GM19238 (cell line): ENCODE measurements at regions not wholly inside any gene's neighbourhood (a gene's known extent, or its start where the extent isn't known, plus 50 kb on each side); places are given as distances from the start of the nearest gene placed in this dataset.

Experiments used
- DNase-seq: peaks from one replicate; pipeline ENCODE4 v3.0.0; 2011; ENCODE audit warnings: low spot score; ENCODE audit not compliant: insufficient read length

DNA sequence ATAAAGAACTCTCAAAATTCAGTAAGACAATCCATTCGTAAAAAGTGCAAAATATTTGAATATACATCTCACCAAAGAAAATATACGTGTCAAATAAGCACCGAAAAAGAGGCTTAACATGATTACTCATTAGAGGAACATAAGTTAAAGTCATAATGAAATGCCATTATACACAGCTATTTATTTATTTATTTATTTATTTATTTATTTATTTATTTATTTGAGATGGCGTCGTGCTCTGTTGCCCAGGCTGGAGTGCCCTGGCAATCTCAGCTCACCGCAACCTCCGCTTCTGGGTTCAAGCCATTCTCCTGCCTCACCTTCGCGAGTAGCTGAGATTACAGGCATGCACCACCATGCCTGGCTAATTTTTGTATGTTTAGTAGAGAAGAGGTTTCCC, 203.6 kb upstream of the UBASH3B start:
- DNase-seq: no peak

DNA sequence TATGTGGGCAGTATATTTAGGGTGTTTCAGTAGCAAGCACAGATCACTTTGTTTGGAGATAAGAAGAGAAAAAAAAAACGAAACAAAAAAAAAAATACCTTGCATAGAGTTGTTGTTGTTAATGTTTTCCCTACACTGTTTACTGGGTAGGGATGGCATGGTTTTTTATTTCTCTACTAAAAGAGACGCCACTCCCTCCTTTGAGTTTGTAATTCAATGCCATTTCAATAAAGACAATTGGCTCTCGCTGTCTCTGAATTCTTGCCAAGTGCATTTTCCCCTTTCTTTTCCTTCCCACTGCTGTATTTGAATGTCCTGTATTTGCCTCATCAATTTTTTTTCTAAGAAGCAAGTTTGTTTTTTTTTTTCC, 213.9 kb upstream of the UBASH3B start:
- no peak for DNase-seq

DNA sequence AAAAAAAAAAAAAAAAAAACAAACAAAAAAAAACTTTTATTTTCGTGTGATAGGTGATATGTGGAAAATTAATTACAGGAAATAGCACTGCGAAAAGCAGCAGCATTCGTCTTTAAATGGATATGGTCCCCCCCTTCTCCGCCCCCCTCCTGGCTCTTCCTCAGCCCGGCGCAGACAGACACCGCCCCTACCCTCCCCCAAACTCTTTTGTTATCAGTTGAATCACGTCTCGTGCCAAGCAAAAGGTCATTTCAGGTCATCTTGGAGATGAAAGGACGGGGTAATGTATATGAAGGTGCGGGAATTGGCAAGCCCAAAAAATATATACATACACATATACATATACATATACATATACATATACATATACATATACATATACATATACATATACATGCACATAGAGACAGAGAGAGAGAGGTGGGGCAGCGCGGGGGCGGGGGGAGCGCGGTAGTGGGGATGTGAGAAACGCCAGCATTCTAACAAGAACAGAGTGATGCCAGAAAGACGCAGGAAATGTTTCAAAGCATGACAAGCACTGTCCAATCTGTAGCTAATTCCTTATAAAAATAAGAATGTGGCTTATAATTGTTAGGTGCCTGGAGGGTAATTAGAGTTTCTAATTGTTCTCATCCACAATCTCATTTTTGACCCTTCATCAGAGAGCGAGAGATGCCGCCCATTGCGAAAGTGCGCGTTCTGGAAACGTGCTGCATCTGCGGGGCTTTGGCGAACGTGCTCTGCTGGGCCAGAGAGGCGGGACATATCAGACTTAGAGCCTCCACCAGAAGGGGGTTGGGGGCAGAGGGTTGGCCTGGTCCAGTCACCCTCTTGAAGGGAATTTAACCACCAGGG, 214.5 kb upstream of the UBASH3B start:
- no peak for DNase-seq

DNA sequence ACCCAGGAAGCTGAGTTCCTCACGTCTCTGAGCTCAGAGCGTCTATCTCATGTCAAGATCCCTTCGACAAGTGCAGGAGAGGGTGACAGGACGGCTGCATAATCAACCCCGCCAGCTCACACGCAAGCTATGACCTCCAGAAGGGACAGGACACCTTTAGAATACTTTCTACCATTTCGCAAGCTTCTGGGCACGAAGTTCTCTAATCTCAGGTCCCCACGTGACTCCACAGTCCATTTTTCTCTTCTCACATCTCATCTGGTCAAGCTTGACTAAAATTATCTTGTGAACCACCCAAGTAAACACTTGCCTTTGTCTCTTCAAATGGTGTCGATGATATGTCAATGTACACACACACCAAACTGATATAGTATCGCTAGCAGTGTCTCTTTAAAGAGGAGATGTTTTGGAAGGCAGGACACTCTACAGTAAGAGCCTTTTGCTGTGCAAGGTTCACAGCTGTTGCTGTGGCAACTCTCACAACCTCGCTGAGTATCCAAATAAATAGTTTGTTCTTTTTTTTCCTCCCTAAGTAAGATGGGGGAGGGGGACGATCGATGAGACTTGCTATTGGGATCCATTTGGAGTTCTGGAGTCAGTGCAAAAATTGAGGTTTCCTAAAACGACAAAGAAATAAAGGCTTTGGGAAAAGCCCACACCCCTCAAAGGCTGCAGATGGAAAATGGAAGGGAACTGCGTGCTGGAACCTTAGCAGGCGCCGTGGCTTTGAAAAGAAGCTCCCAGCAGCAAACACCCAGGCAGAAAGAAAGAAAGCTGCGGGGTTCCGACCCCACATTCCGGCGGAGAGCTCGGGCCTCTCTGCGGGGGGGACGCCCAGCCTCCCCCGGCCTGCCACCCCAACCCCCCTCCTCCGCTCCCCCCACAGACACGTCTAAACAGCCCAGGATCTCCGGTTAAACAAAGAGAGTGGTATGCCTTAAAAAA, 215.4 kb upstream of the UBASH3B start:
- no peak for DNase-seq

DNA sequence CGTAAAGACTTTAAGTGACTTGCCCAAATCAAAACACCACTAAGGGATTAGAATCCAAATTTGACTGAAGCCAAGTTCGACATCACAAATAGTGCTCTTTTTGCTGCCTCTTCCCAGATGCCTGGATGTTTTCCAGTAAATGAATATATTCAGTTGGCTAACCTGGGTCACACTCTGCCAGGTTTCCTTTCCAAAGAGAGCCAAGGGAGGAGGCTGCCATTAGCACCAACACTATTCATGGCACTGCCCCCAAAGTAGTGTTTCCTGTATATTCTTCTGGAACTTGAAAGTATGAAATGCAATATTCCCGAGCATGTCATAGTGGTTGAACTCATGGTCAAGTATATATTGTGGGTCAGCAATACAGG, 219.3 kb upstream of the UBASH3B start:
- no peak for DNase-seq

DNA sequence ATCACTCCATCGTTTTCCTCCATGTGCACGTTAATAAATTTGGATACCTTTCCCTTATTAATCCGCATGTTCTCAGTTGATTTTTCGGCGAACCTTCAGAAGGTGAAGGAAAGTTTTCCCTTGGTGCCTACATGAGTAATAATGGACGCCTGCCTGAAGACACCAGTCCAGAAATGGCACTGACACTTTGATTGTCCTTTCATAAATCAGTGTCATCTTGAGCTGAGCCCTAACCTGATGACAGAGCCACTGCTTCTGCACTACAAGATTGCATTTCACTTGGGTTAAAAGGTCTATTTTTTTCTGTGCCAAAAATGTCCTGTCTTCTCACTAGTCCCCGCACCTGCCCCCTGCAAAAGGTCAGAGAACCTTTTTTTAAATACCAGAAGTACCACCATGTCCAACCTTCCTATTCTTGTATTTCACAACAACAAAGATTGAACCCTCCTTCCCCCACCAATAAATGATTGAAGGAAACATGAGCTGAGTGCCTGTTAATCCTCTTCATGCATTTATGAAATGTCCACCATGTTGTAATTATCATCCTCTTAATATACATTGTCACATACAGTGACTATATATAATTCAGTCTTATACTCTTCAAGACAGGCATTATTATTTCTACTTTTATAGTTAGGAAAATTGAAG, 219.9 kb upstream of the UBASH3B start:
- DNase-seq: no peak

DNA sequence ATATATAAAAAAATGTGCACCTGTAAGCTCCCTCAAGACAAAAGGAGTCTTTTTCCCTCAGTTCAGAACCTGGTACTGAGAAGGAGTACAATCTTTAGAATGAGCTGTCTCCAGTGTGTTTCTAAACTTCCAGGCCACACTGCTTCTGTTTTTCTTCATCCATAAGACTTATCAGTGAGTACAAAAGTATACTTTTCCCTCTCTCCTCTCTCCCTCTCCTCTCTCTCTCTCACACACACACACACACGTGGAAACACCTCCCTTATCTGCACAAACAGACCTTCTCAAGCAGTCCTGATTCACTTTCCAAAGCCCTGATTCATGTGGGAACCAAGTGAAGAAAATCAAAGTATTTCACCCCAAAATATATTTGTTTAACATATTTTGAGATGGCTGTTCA, 220.7 kb upstream of the UBASH3B start:
- DNase-seq: no peak

DNA sequence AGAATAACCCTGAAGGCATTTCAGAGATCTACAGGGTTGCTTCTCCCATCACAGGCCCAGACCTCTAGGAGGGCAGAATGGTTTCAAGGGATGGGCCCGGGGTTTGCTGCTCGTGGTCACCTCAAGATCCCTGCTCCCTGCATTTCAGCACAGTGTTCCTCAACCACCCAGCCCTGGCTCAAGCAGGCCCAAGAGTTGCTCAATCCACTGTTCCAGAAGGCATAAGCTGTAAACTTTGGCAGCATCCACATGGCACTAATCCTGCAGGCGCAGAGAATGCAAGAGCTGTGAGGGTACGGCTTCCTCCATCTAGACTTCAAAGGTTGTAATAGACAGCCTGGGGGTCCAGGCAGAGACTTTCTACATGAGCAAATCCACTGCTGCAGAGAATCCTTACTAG, 225.0 kb upstream of the UBASH3B start:
- DNase-seq: no peak

DNA sequence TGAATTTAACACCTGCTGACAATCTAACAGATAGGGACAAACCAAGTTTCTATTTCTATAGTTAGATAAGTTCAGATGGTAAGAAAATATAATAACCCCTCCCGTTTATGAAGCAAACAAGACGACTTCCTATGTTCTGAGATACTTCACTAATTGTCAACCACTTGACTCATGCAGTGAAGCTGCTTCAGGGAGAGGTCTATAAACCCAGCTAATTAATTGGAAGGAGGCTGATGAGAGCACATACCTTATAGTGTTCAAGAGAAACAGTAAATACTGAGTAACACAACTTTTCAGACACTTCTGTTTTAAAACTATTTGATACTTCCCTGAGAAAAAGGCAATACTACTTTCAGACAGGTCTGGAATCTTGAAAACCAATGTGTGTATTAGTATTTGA, 229.4 kb upstream of the UBASH3B start:
- no peak for DNase-seq

DNA sequence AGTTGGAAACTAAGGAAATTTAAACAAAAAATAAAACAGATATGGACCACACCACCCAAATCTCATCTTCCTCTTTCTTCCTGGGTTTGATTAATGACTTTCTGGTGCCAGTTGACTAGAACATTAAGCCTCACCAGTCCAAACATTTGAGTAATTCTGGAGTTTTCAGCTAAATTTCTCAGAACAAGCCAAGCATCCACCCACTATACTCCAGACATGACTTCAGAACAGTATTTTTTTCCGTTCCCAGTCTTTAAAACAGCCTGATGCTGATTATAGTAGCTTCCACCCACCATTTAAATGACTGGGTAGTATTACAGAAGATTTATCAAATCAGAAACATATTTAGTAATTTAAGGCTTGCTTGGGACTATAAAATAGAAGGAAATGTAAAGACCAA, 230.9 kb upstream of the UBASH3B start:
- DNase-seq: no peak

DNA sequence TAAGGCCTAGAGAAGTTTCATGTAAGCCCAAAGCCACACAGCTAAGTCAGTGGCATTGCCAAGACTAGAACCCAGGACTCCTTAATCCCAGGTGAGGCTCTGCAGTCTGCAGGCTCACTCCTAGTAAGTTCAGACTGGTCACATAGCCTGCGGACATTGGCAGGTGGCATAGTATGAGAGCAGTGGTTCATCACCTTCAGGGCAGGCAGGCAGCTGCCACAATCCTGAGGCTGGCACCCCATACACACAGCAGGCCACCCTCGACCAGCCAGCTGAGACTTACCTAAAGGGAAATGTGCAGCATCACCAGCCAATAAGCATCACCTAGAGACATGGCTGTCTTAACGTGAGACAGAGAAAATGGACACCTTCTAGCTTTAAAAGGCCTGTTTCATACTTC, 231.6 kb upstream of the UBASH3B start:
- no peak for DNase-seq

DNA sequence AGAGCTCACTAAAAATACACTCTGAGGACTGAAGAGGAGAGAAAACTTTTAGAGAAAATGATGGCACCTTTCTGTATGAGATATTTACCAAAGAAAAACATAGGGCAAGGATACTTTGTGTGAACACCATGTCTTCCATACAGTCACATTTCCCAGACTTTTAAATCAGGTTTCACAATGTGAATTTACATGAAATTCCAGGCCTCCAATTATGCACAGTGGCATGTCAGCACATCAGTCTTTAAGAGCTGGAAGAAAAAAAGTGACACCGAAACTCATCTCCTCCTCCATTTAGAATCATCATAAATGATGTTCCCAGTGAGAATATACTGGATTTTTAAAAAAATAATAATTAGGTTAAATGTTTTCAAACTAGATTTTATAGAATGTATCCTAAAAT, 232.2 kb upstream of the UBASH3B start:
- DNase-seq: no peak

DNA sequence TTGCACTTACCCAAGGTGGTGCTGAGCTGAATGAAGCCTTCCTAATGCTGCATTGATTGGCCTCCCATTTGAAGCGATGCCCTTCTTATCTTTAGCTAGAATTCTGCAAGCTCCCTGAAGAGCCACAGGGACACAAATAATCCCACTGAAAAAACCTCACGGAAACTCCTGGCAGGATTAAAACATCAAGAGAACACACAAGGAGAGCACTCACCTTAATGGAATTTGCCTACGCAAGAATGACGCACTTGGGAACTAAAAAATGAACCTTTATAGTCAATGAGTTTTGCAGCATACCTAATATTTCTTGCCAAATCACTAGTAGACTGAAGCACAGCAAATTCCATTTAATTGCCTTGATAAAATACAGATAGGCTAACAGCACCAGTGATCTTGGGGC, 232.8 kb upstream of the UBASH3B start:
- DNase-seq: no peak

DNA sequence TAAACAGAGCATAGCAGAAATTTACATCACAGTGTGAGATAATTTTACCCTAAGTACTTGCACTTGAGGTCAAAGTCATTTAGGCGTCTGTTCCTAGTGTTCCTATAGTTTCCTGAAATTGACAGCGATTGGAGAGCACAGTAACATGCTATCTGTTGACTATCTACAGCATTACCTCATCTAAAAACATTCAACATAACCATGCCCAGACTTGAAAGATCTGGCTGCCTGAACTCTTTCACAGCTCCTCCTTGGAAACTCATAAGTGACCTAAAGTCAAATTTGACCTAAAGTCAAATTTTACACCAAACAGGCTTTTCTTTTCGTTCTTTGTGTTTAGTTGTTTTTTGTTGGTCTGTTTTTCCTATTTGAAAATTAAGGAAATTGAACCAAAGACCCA, 233.8 kb upstream of the UBASH3B start:
- DNase-seq: no peak

DNA sequence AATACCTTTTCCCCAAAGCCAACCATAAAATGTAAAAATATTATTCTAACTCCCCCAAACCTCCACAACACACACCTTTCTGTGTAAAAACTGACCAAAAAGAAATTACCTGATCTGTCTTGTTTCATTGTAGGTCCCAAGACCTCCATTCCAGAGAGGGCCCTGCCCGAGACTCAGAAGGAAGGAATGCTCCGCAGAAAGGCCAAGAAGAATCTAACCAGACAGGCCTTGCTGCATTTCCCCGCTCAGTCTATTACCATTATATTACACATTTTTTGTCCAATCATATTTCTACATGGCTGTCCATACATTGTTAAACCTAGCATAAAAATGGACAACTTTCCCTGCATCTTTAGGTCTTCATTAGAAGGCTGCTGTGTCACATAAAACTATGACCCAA, 237.5 kb upstream of the UBASH3B start:
- DNase-seq: no peak

DNA sequence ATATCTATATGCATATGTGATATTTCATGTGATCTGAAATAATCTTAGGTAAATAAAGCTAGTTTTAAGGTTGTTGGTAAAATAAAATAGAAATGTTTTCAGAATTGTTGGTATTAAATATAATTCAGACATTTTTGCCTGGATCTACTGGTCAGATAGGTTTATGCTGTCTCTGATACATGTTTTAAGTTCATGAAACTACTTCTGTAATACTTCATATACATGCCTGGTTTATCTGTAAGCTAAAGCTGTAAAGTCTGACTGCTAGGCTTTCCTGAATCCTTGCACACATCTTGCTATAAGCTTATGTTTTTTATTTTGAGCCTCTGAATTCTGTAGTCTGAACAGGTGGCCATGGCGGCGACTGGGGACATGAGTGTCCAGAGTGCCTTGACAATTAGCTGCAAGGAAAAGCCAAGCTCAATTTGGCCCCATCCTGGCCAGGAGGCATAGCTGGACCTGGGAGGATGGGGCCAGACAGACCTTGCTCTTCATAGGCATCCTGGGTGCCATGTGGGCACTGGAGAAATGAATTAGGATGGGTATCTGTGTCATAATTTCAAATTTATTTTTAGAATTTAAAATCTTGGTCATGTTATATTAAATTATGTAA, 241.0 kb upstream of the UBASH3B start:
- DNase-seq: no peak

DNA sequence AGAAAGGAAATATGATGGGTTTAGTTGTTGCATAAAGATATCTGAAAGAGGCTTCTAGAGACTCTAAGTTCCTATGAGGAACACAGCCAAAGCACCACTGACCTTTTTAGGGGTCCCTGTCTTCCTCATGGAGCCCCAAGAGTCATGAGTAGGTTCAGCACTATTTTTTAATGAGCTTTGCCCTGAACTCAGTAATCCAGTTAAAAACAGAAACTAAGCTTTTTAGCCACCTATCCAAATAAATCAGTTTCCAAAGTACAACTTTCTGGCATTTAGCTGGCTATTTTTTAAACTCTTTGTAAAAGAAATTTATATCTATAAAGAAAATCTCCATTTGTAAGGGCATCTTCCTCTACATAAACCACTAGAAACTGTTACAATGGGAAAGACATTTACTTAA, 241.8 kb upstream of the UBASH3B start:
- no peak for DNase-seq

DNA sequence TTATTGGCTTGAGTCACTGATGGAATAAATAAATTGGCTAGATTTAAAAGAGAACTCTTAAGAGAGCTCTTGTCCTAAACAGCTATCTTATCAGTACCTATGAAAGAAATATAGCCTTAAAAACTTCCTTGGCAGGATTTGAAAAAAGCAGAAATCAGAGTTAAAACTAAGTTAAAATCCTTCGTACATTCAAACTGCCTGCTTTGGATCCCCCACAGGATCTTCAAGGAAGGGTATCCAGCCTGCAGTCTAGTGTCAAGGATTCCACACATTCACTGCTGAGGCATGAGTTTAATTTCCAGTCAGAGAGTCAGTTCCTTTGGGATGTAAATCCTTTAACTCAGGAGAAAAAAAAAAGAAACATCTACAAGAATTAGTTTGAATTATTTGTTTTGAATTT, 242.9 kb upstream of the UBASH3B start:
- DNase-seq: no peak

DNA sequence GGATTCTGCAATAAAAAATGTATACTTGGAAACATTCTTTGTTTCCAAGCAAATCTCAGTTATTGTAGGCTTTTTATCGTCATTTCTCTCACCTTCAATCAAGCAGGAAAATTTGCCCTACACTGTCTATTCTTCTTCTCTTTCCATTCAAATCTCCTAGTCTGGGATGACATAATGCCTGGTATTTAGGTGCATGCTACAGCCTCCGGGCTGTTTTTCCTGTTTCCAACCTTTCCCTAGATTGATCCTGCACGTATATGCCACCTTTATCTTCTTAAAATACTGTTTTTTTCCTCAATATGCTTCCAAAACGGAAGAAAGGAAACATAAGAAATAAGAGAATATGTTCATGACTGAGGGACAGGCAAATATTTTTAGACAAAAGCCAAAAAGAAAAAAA, 249.1 kb upstream of the UBASH3B start:
- no peak for DNase-seq

DNA sequence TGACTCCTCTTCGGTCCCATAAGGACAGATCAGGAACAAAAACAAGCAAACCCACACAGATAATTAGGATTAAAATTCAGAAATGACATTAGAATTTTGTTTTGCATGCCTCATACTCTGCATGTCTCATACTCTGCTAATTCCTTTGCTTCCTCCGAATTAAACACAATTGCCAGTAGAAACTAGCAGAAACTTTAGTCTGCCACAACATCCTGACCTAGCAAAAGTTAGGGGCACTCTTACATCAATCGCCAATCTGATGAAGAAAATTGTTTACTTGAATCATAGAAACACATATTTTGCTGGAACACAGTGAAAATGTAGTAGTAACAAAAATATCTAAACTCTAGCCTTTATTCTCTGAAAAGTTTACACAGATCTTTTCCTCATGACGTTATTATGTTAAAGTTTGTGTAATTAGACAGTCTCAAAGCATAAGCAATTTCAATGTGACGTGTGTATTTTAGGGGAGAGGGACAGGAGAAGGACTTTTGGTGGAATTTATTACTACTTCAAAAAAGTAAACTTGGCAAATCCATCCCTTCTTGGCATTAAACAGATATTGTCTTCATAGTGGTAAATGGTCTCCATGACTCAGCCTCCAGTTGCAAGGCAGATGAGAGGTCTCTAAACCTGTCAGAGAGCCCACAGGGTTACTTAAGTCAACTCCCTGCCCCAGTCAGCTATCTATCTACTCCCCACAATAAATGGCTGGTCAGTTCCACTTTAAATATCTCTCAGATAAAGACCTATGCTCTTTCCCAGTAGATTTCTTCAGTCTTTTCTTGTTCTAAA, 249.8 kb upstream of the UBASH3B start:
- DNase-seq: no peak

DNA sequence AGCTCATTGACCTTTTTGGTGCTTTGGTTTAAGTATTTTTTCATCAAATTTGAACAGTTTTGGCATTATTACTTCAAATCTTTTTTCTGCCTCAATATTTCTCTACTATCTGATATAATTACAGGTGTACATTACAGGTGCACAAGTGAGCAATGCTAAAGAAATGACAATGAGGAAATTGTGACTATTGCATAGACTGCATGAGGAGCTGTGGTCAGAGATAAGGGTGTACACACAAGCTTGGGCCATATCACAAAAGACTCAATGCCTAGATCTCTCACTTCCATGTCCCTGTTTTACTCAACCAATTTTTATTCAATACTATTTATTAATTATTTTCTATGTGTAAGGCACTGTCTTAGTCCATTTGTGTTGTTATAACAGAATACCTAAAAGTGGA, 251.0 kb upstream of the UBASH3B start:
- no peak for DNase-seq
